ENCODE measurements at regions not wholly inside any gene's neighbourhood (a gene's known extent, or its start where the extent isn't known, plus 50 kb on each side); places are given as distances from the start of the nearest gene placed in this dataset.
A peak's percentile ranks its signal among the peaks of the same experiment; 100 is the strongest.

- ATAC-seq (ENCODE audit: insufficient number of reproducible peaks, low FRiP score, low read depth), result no peak
Observed at GRCh38 chr18:24629921-24630320, 169.5 kb downstream of the HRH4 start.

GRCh38 chr18:24630346-24630880, 170.0 kb downstream of the HRH4 start:
- peaks cover 0 to 4% of the 10 kb centered on the region in 2 donors for H3K4me1 ChIP-seq (ENCODE audit: control insufficient read depth in 1 of 2, low read depth in 2 of 2)
- no peaks in the 10 kb centered on the region for H3K9me3 ChIP-seq
- DNase-seq (ENCODE audit: low spot score) (no peak), ATAC-seq (ENCODE audit: insufficient number of reproducible peaks, low FRiP score, low read depth) (no peak)
- H3K27ac ChIP-seq, result no peak overlapping the region
- no peak for TF ChIP-seq CTCF (IDR thresholded peaks at IDR 0.05)
- no peaks in the 10 kb centered on the region for H3K36me3 ChIP-seq
- H3K4me3 ChIP-seq, result no peak overlapping the region
- no peaks in the 10 kb centered on the region for H3K27me3 ChIP-seq (replicated peaks; ENCODE audit: insufficient read depth)

More at GRCh38 chr18:24629921-24630320, 169.5 kb downstream of the HRH4 start:
- Histone ChIP-seq H3K27ac (no peak overlapping the region), H3K9me3 (no peaks in the 10 kb centered on the region), H3K4me1 (ENCODE audit: control insufficient read depth in 1 of 2, low read depth in 2 of 2) (peaks cover 0 to 4% of the 10 kb centered on the region in 2 donors), H3K27me3 (replicated peaks; ENCODE audit: insufficient read depth) (no peaks in the 10 kb centered on the region), H3K36me3 (no peaks in the 10 kb centered on the region), H3K4me3 (no peak overlapping the region)
- TF ChIP-seq CTCF (IDR thresholded peaks at IDR 0.05), result no peak
- DNase-seq (ENCODE audit: low spot score), result no peak

- no peaks in the 10 kb centered on the region for H3K9me3 ChIP-seq
- H3K4me3 ChIP-seq, result peak overlapping the region; percentile 16
- H3K27me3 ChIP-seq (replicated peaks; ENCODE audit: insufficient read depth), result no peaks in the 10 kb centered on the region
- H3K36me3 ChIP-seq, result no peaks in the 10 kb centered on the region
- DNase-seq (ENCODE audit: low spot score) (no peak), ATAC-seq (ENCODE audit: insufficient number of reproducible peaks, low FRiP score, low read depth) (no peak)
- H3K27ac ChIP-seq, result no peak overlapping the region
- H3K4me1 ChIP-seq (ENCODE audit: control insufficient read depth in 1 of 2, low read depth in 2 of 2), result peaks cover 0 to 4% of the 10 kb centered on the region in 2 donors
- no peak for TF ChIP-seq CTCF (IDR thresholded peaks at IDR 0.05)
Observed at GRCh38 chr18:24631243-24632025, 171.0 kb downstream of the HRH4 start.

GRCh38 chr18:24632158-24632988, 171.9 kb downstream of the HRH4 start:
- Histone ChIP-seq H3K4me1 (ENCODE audit: control insufficient read depth in 1 of 2, low read depth in 2 of 2) (peaks cover 0 to 4% of the 10 kb centered on the region in 2 donors), H3K36me3 (no peaks in the 10 kb centered on the region), H3K27me3 (replicated peaks; ENCODE audit: insufficient read depth) (no peaks in the 10 kb centered on the region), H3K9me3 (no peaks in the 10 kb centered on the region), H3K27ac (no peak overlapping the region), H3K4me3 (no peak overlapping the region)
- DNase-seq (ENCODE audit: low spot score) (no peak), ATAC-seq (ENCODE audit: insufficient number of reproducible peaks, low FRiP score, low read depth) (no peak)
- no peak for TF ChIP-seq CTCF (IDR thresholded peaks at IDR 0.05)

GRCh38 chr18:24633121-24633520, 172.7 kb downstream of the HRH4 start:
- ATAC-seq (ENCODE audit: insufficient number of reproducible peaks, low FRiP score, low read depth) (no peak), DNase-seq (ENCODE audit: low spot score) (no peak)
- H3K36me3 ChIP-seq, result no peaks in the 10 kb centered on the region
- TF ChIP-seq CTCF (IDR thresholded peaks at IDR 0.05), result no peak
- no peak overlapping the region for H3K4me3 ChIP-seq
- H3K27me3 ChIP-seq (replicated peaks; ENCODE audit: insufficient read depth), result no peaks in the 10 kb centered on the region
- peaks cover 0 to 4% of the 10 kb centered on the region in 2 donors for H3K4me1 ChIP-seq (ENCODE audit: control insufficient read depth in 1 of 2, low read depth in 2 of 2)
- no peaks in the 10 kb centered on the region for H3K9me3 ChIP-seq
- no peak overlapping the region for H3K27ac ChIP-seq

Measured in thoracic aorta (tissue), 2 donors.